DND-41 (cell line): ENCODE measurements at regions not wholly inside any gene's neighbourhood (a gene's known extent, or its start where the extent isn't known, plus 50 kb on each side); places are given as distances from the start of the nearest gene placed in this dataset.
"Not testable (repeated sequence)": the region's sequence is repeated elsewhere in the genome, so short reads cannot be mapped to it uniquely, and the experiment has no call there.

ENCODE experiments used
- EZH2 ChIP-seq: IDR thresholded peaks from 3 replicates; pipeline ENCODE4 v1.6.1; 2012; ENCODE audit warnings: borderline replicate concordance, low read depth, mild to moderate bottlenecking, moderate library complexity, low read length, inconsistent platforms; ENCODE audit not compliant: severe bottlenecking
- TF ChIP-seq, protein P1 (sequence below): IDR thresholded peaks from 2 replicates; pipeline ENCODE4 v1.5.1; 2012; ENCODE audit warnings: borderline replicate concordance, low read length, moderate library complexity, mild to moderate bottlenecking; ENCODE audit not compliant: poor library complexity, severe bottlenecking; ENCODE audit errors: extremely low read depth

DNA sequence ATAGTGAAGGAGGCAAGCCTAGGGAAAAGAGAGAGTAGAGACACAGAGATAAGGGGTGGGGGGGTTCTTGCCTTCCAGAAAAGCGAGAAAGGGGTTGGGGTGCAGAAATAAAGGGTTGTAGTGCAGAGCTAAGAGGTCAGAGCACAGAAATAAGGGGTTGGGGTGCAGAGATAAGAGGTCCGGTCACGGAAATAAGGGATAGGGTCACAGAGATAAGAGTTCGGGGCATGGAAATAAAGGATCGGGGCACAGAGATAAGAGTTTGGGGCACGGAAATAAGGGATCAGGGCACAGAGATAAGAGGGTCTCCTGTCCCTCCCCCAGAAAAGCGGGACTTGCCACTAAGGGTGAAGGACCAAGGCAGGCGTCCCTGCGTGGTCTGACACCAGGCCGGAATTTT lies 222.0 kb downstream of the OTOP1 start:
- TF ChIP-seq, protein P1, sequence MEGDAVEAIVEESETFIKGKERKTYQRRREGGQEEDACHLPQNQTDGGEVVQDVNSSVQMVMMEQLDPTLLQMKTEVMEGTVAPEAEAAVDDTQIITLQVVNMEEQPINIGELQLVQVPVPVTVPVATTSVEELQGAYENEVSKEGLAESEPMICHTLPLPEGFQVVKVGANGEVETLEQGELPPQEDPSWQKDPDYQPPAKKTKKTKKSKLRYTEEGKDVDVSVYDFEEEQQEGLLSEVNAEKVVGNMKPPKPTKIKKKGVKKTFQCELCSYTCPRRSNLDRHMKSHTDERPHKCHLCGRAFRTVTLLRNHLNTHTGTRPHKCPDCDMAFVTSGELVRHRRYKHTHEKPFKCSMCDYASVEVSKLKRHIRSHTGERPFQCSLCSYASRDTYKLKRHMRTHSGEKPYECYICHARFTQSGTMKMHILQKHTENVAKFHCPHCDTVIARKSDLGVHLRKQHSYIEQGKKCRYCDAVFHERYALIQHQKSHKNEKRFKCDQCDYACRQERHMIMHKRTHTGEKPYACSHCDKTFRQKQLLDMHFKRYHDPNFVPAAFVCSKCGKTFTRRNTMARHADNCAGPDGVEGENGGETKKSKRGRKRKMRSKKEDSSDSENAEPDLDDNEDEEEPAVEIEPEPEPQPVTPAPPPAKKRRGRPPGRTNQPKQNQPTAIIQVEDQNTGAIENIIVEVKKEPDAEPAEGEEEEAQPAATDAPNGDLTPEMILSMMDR, result not testable (repeated sequence)
- TF ChIP-seq EZH2, result not testable (repeated sequence)
